ENCODE measurements at regions not wholly inside any gene's neighbourhood (a gene's known extent, or its start where the extent isn't known, plus 50 kb on each side); places are given as distances from the start of the nearest gene placed in this dataset.

DNA sequence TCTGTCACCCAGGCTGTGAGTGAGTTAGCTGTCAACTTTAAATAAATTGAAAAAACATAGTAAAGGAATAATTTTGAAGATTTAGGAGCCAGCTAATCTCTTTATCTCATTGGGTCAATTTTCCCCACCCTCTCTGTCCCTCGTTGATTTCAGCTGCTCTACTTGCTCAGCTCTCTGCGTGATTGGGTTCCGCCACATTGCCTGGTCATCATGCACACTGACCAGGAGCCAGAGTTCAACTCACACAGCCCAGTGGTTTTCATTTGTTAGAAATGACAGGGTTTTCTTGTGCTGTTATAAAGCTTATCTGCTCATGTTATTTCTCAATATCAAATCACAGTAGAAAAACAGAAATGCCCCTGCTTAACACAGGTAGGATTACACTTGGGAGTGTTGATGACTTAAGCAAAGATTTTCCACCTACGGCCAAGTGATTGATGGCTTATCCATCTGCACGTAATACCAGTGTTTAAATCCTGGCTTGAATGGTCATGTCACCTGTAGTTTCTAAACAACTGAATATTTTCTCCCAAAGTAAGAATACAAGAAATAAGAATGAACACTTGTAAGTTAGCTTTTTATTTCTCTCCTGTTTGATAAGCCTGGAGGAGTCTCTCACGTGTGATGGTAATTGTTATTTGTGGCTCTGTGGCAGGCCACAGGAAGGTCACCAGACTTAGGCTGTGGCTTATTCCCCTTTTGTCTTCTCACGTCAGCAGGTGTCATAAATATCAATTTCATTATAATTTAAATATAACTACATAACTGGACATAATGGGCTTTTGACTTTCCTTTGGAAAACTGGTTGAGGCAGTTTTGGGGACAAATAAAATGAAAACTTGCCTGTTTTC lies 367.2 kb upstream of the DDHD1 start:
- Histone ChIP-seq H3K27ac (ENCODE audit: low read depth, low read length) (no peak overlapping the region), H3K9me2 (replicated peaks; ENCODE audit: control insufficient read depth, low read length) (no peaks in the 10 kb centered on the region), H3K9me3 (ENCODE audit: control insufficient read depth, insufficient read depth, low read length) (no peaks in the 10 kb centered on the region), H3K27me3 (ENCODE audit: control insufficient read depth, low read length) (no peaks in the 10 kb centered on the region), H3K4me1 (ENCODE audit: control insufficient read depth, low read length) (no peaks in the 10 kb centered on the region), H3K4me2 (ENCODE audit: low read length) (no peak overlapping the region), H3K79me2 (ENCODE audit: control insufficient read depth, low read length) (no peaks in the 10 kb centered on the region), H3F3A (ENCODE audit: control insufficient read depth, insufficient read depth) (no peaks in the 10 kb centered on the region), H4K20me1 (ENCODE audit: control insufficient read depth, insufficient read depth, low read depth, low read length) (no peaks in the 10 kb centered on the region), H3K36me3 (ENCODE audit: control insufficient read depth, low read length) (no peaks in the 10 kb centered on the region), H3K4me3 (ENCODE audit: low read length) (no peak overlapping the region)
- TF ChIP-seq CTCF (IDR thresholded peaks at IDR 0.05; ENCODE audit: low read depth, low read length, poor library complexity, severe bottlenecking) (no peak), EZH2phosphoT487 (IDR thresholded peaks at IDR 0.05; ENCODE audit: borderline replicate concordance, low read length) (no peak)

GRCh38 chr14:53519137-53519536 lies 366.0 kb upstream of the DDHD1 start:
- H3K79me2 ChIP-seq (ENCODE audit: control insufficient read depth, low read length): no peaks in the 10 kb centered on the region
- no peak overlapping the region for H3K4me3 ChIP-seq (ENCODE audit: low read length)
- no peaks in the 10 kb centered on the region for H3F3A ChIP-seq (ENCODE audit: control insufficient read depth, insufficient read depth)
- no peaks in the 10 kb centered on the region for H4K20me1 ChIP-seq (ENCODE audit: control insufficient read depth, insufficient read depth, low read depth, low read length)
- H3K27me3 ChIP-seq (ENCODE audit: control insufficient read depth, low read length): no peaks in the 10 kb centered on the region
- no peaks in the 10 kb centered on the region for H3K9me2 ChIP-seq (replicated peaks; ENCODE audit: control insufficient read depth, low read length)
- H3K9me3 ChIP-seq (ENCODE audit: control insufficient read depth, insufficient read depth, low read length): no peaks in the 10 kb centered on the region
- no peak for TF ChIP-seq CTCF (IDR thresholded peaks at IDR 0.05; ENCODE audit: low read depth, low read length, poor library complexity, severe bottlenecking)
- TF ChIP-seq EZH2phosphoT487 (IDR thresholded peaks at IDR 0.05; ENCODE audit: borderline replicate concordance, low read length): no peak
- no peak overlapping the region for H3K4me2 ChIP-seq (ENCODE audit: low read length)
- H3K27ac ChIP-seq (ENCODE audit: low read depth, low read length): no peak overlapping the region
- H3K36me3 ChIP-seq (ENCODE audit: control insufficient read depth, low read length): no peaks in the 10 kb centered on the region
- no peaks in the 10 kb centered on the region for H3K4me1 ChIP-seq (ENCODE audit: control insufficient read depth, low read length)

DNA sequence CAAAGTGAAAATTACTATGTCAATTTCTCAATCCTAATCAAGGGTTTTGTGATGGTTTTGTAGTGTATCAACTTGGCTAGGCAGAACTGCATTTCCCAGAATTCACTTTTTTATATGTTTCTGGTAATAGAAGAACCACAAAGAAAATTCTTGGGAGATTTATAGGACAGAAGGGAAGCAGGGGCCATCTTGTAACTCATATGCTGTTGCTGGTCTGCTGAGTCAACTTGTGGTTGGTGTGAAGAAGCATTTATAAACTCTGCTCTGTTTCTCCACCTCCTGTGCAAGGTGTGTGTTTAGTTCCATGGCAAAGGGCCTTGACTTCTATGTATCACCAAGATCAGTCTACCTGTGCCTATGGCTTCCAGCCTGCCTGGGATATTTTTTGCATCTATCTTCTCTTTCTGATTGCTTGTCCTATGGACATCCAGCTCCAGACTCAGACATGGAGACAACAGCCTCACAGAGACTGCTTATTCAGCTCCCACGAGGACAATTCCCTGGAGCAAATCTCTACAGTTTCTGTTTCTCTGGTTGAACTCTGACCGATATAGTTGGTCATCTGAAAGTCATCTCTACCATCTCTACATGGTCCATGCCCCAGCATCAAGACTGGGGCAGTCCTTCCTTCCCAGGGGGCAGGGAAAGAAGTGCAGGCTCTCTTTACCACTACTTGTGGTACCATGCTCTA lies 364.3 kb upstream of the DDHD1 start:
- Histone ChIP-seq H3K4me3 (ENCODE audit: low read length) (no peak overlapping the region), H3K4me1 (ENCODE audit: control insufficient read depth, low read length) (no peaks in the 10 kb centered on the region), H3K4me2 (ENCODE audit: low read length) (no peak overlapping the region), H3F3A (ENCODE audit: control insufficient read depth, insufficient read depth) (no peaks in the 10 kb centered on the region), H3K79me2 (ENCODE audit: control insufficient read depth, low read length) (no peaks in the 10 kb centered on the region), H3K9me2 (replicated peaks; ENCODE audit: control insufficient read depth, low read length) (no peaks in the 10 kb centered on the region), H3K9me3 (ENCODE audit: control insufficient read depth, insufficient read depth, low read length) (no peaks in the 10 kb centered on the region), H3K36me3 (ENCODE audit: control insufficient read depth, low read length) (no peaks in the 10 kb centered on the region), H3K27ac (ENCODE audit: low read depth, low read length) (no peak overlapping the region), H4K20me1 (ENCODE audit: control insufficient read depth, insufficient read depth, low read depth, low read length) (no peaks in the 10 kb centered on the region), H3K27me3 (ENCODE audit: control insufficient read depth, low read length) (no peaks in the 10 kb centered on the region)
- no peak for TF ChIP-seq EZH2phosphoT487 (IDR thresholded peaks at IDR 0.05; ENCODE audit: borderline replicate concordance, low read length)
- no peak for TF ChIP-seq CTCF (IDR thresholded peaks at IDR 0.05; ENCODE audit: low read depth, low read length, poor library complexity, severe bottlenecking)

Data from DOHH2 (cell line).